Activated T-helper 2 cell treated with anti-CD3 and anti-CD28 coated beads, Interferon-gamma antibody, Interleukin-2, Interleukin-4, amounts not matched to agents 10 μg/mL and 5 μg/mL and 100 μg/mL, durations not matched to agents 14 hours and 24 hours and 36 hours (primary cell): ENCODE measurements at regions not wholly inside any gene's neighbourhood (a gene's known extent, or its start where the extent isn't known, plus 50 kb on each side); places are given as distances from the start of the nearest gene placed in this dataset.

Source experiments
- DNase-seq: peaks from one replicate; pipeline ENCODE4 v3.0.0; 2021; ENCODE audit warnings: low spot score
- H3K27ac Mint-ChIP-seq: one replicate; pipeline ENCODE4 v1.8.0; 2021; ENCODE audit warnings: mixed read lengths
- H3K27me3 Mint-ChIP-seq: one replicate; pipeline ENCODE4 v1.8.0; 2021; ENCODE audit warnings: low read depth, mixed read lengths
- H3K36me3 Mint-ChIP-seq: one replicate; pipeline ENCODE4 v1.8.0; 2021; ENCODE audit warnings: low read depth, mixed read lengths
- H3K4me1 Mint-ChIP-seq: one replicate; pipeline ENCODE4 v1.8.0; 2021; ENCODE audit warnings: low read depth, mixed read lengths
- H3K4me3 Mint-ChIP-seq: one replicate; pipeline ENCODE4 v1.8.0; 2021; ENCODE audit warnings: low read depth, mild to moderate bottlenecking, moderate library complexity, mixed read lengths
- H3K9me3 Mint-ChIP-seq: one replicate; pipeline ENCODE4 v1.8.0; 2021; ENCODE audit warnings: mixed read lengths
- intact Hi-C: fragments of 100-400 bp; cut with micrococcal nuclease; formaldehyde crosslinking; loops from one replicate; pipeline ENCODE4 v1.15.1; 2023

DNA sequence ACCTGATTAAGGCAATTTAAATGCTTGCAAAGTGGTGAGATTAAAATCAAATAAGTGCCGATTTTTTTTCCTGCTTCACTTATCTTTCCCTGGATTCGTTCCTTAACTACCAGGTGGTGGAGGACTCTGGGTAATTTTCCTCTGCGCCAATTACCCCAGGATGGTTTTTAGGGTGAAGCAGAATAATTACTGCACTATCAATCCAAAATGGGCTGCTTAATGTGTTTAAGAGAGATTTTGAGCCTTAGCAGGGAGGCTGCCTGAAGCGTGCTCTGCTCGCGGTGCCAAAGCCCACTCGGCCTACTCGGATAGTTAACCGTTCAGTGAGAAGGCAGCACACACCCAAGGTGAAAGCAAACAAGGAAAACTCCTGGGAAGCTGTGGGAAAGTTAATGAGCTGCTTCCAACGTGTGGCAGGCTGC lies 274.9 kb upstream of the LMO3 start:
- H3K36me3 Mint-ChIP-seq: no peaks in the 10 kb centered on the region
- no peak overlapping the region for H3K4me3 Mint-ChIP-seq
- intact Hi-C loops: no loop called here
- H3K9me3 Mint-ChIP-seq: peaks cover 12% of the 10 kb centered on the region
- H3K27me3 Mint-ChIP-seq: no peaks in the 10 kb centered on the region
- DNase-seq: no peak
- H3K4me1 Mint-ChIP-seq: no peaks in the 10 kb centered on the region
- no peak overlapping the region for H3K27ac Mint-ChIP-seq

DNA sequence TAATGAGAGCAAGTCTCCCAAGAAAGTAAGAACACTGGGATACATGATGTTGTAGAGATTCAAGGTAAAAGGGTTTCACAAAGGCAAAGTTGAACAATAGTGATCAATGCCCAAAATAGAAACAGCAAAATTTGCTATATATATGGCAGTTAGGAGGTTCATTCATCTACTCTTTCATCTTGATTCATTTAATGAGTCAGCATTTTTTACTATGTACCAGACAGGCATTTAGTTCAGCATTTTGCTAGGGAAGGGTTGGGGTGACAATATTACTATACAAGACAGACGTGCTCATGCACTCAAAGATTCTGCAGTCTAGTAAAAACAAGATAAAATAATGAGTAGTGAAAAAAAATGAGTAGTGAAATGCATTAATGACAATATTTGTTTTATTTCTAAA lies 264.9 kb upstream of the LMO3 start:
- Mint-ChIP-seq H3K27ac (no peak overlapping the region), H3K27me3 (no peaks in the 10 kb centered on the region), H3K4me3 (no peak overlapping the region), H3K36me3 (no peaks in the 10 kb centered on the region), H3K9me3 (peaks cover 15% of the 10 kb centered on the region), H3K4me1 (no peaks in the 10 kb centered on the region)
- no peak for DNase-seq
- intact Hi-C loops: no loop called here

GRCh38 chr12:16863742-16864141 lies 257.8 kb upstream of the LMO3 start:
- Mint-ChIP-seq H3K36me3 (no peaks in the 10 kb centered on the region), H3K4me3 (no peak overlapping the region), H3K27me3 (no peaks in the 10 kb centered on the region), H3K4me1 (no peaks in the 10 kb centered on the region), H3K27ac (no peak overlapping the region), H3K9me3 (peaks cover 28% of the 10 kb centered on the region)
- no peak for DNase-seq
- intact Hi-C loops: no loop called here

- no peak for DNase-seq
- H3K4me3 Mint-ChIP-seq: no peak overlapping the region
- H3K27ac Mint-ChIP-seq: no peak overlapping the region
- no peaks in the 10 kb centered on the region for H3K4me1 Mint-ChIP-seq
- peaks cover 37% of the 10 kb centered on the region for H3K9me3 Mint-ChIP-seq
- intact Hi-C loops: no loop called here
- H3K27me3 Mint-ChIP-seq: no peaks in the 10 kb centered on the region
- H3K36me3 Mint-ChIP-seq: no peaks in the 10 kb centered on the region
Measured at GRCh38 chr12:16857456-16857923, 251.5 kb upstream of the LMO3 start.

DNA sequence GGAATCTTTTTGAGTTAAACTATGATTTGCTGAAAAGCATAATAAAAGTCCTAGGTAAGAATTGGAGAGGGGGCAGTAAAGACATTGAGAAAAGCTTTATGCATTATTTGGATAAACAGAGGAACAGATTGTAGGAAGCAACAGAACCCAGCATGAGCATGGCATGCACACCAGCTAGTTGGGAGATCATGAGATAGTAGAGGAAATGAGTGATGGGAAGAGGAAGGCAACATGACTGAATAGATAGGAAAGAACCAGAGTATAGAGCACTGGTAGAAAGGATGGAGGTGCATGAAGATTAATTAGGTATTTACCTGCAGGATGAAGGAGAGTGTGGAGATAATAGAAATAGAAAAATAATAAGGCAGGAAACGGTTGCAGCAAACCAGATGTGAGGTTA lies 248.5 kb upstream of the LMO3 start:
- Mint-ChIP-seq H3K4me1 (no peaks in the 10 kb centered on the region), H3K36me3 (no peaks in the 10 kb centered on the region), H3K4me3 (no peak overlapping the region), H3K9me3 (peaks cover 29% of the 10 kb centered on the region), H3K27me3 (no peaks in the 10 kb centered on the region), H3K27ac (no peak overlapping the region)
- no peak for DNase-seq
- intact Hi-C loops: no loop called here

- intact Hi-C loops: no loop called here
- no peaks in the 10 kb centered on the region for H3K36me3 Mint-ChIP-seq
- no peak overlapping the region for H3K4me3 Mint-ChIP-seq
- H3K27me3 Mint-ChIP-seq: no peaks in the 10 kb centered on the region
- DNase-seq: no peak
- H3K9me3 Mint-ChIP-seq: peaks cover 14% of the 10 kb centered on the region
- no peaks in the 10 kb centered on the region for H3K4me1 Mint-ChIP-seq
- no peak overlapping the region for H3K27ac Mint-ChIP-seq
Measured at GRCh38 chr12:16849473-16849872, 243.5 kb upstream of the LMO3 start.

DNA sequence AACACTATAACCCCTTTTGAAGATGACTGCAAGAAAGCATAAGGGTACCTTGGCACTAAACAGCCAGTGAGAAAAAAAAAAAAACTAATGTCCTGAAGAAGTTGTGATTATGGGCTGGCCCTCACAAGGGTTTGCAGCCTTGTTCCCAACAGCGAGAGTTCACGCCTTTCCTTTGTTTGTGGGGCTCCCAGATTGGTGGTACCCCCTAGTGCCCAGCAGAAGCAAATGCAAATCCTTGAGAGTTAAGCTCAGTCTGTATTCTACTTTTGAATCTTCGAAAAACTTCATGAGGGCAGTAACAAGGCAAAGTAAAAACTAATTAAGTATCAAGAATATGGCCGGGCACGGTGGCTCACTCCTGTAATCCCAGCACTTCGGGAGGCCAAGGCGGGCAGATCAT lies 238.9 kb upstream of the LMO3 start:
- no peak for DNase-seq
- no peaks in the 10 kb centered on the region for H3K4me1 Mint-ChIP-seq
- H3K9me3 Mint-ChIP-seq: peaks cover 21% of the 10 kb centered on the region
- H3K36me3 Mint-ChIP-seq: no peaks in the 10 kb centered on the region
- H3K27ac Mint-ChIP-seq: no peak overlapping the region
- intact Hi-C loops: no loop called here
- H3K27me3 Mint-ChIP-seq: no peaks in the 10 kb centered on the region
- no peak overlapping the region for H3K4me3 Mint-ChIP-seq

DNA sequence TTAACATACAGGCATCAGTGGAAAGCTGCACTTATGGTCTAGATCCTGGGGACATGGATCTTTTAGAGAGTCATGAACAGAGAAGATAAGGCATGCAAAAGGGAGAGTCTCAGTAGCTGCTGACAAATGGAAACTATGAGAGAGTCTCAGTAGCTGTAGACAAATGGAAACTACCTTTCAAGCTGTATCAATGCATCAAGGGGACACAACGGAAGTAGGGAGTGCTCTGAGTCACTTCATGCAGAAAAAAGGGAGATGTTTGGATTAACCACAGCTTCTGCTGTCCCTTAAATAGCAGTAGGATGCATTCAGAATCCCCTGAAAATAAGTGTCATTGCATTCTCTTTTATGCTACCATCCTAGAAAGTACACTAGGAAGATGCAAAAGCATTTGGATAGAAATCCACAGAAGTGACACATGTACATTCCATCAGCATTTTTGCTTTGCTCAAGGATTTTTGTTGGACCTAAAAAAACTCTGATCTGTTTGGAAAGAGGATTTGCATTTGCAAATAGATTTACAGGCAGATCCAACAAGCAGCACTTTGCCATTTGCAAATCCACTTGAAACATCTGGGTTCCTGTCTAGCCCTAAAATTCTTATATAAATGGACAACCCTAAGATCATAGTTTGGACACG lies 227.5 kb upstream of the LMO3 start:
- intact Hi-C loops: no loop called here
- Mint-ChIP-seq H3K9me3 (peaks cover 39% of the 10 kb centered on the region), H3K27me3 (no peaks in the 10 kb centered on the region), H3K27ac (no peak overlapping the region), H3K4me1 (no peaks in the 10 kb centered on the region), H3K36me3 (no peaks in the 10 kb centered on the region), H3K4me3 (no peak overlapping the region)
- DNase-seq: no peak

DNA sequence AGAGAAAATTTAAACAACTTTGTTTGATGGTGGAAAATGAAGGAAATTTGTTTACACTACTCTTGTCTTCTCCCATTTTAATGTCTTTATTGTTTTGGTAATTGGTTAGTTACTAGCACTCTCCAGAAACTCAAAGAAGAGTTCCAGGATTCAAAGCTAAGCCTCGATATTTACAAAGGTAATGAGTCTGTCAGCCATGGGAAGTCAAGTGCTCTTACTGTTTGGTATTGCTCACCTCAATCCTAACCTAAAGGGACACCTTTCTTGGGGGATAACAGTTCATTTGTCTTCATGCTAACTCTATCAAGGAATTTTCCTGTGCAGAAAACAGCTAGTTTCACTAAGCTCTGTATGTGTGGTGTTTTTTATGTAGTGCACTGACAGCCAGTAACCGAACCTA lies 222.9 kb upstream of the LMO3 start:
- Mint-ChIP-seq H3K4me1 (no peaks in the 10 kb centered on the region), H3K27me3 (no peaks in the 10 kb centered on the region), H3K9me3 (peaks cover 45% of the 10 kb centered on the region), H3K27ac (no peak overlapping the region), H3K36me3 (no peaks in the 10 kb centered on the region), H3K4me3 (no peak overlapping the region)
- no peak for DNase-seq
- intact Hi-C loops: no loop called here

DNA sequence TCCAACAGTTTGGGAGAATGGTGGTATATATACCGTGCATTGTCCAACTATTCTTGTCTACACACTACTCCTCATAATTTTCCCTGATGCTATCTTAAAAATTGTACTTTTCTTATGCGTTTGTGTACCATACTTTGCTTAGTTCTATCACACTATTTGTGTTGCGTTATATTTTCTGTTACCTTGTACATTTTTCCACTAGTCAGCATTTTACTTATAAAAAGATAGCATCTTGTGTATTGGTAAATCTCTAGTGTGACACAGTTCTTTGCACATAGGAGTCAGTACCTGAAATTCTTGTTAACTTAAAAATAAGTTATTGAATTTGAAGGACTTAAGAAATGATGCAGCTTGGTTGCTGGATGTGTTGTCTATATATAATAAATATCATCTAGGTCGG lies 201.8 kb upstream of the LMO3 start:
- Mint-ChIP-seq H3K4me3 (no peak overlapping the region), H3K27ac (no peak overlapping the region), H3K27me3 (no peaks in the 10 kb centered on the region), H3K9me3 (peaks cover 46% of the 10 kb centered on the region), H3K4me1 (no peaks in the 10 kb centered on the region), H3K36me3 (no peaks in the 10 kb centered on the region)
- intact Hi-C loops: no loop called here
- DNase-seq: no peak

GRCh38 chr12:16796168-16796567 lies 190.2 kb upstream of the LMO3 start:
- Mint-ChIP-seq H3K9me3 (peaks cover 42% of the 10 kb centered on the region), H3K36me3 (no peaks in the 10 kb centered on the region), H3K27me3 (no peaks in the 10 kb centered on the region), H3K27ac (no peak overlapping the region), H3K4me3 (no peak overlapping the region), H3K4me1 (no peaks in the 10 kb centered on the region)
- no peak for DNase-seq
- intact Hi-C loops: no loop called here

DNA sequence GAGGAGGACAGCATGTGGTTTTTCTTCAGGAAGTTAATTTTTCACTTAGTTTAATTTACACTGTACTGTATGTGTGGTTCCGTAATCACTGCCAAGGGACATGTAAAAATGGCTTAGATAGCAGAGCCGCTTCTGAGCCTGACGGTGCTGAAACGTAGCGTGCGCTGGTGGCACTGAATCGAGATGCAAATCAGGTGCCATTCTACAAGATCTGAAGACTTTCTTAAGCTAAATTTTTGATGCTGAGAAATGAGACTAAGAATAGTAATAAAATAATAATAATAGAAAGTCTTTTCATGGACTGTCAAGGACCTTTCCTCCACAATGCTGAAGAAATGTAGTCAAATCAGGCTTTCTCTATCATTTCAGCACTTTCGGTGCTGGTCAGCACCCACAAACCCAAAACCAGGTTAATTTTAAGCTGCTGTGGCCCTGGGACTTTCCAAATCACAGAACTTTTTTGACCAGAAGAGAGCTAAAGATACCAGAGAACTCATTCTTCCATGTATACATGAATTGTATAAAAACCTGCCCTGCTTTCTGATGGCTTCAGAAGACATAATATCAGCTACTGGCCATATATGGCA lies 183.3 kb upstream of the LMO3 start:
- DNase-seq: no peak
- Mint-ChIP-seq H3K27ac (no peak overlapping the region), H3K27me3 (no peaks in the 10 kb centered on the region), H3K4me1 (no peaks in the 10 kb centered on the region), H3K4me3 (no peak overlapping the region), H3K36me3 (no peaks in the 10 kb centered on the region), H3K9me3 (peaks cover 32% of the 10 kb centered on the region)
- intact Hi-C loops: no loop called here

DNA sequence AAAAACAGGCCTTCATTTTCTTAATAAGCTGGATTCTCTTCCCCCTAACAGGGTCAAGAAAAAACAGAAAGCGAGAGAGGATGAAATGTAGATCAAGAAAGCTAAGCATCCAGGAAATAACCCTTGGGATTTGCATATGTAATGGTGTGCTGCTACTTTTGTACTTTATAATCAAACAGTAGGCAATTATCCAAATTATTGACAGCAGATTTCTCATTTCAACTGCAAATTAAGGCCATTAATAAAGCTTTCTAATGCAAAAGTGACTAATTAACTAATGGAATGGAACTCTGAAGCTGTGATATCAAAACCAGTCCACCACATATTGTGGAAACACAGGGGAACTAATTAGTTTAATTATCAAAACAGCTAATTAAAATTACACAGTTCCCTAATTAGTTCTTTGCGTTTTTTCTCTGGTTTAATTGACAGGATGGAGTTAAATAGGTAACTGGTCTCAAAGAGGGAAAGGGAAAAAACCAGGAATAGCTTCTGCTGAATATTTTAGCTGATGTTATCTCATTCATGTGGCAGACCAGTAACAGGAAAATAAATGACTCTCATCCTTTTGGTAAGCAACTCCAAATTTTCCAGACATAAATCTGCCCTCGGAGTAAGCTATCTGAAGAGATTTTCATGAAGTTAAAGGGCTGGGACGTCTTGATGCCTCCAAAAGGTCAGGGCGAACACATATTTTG lies 182.7 kb upstream of the LMO3 start:
- H3K9me3 Mint-ChIP-seq: peaks cover 31% of the 10 kb centered on the region
- no peak for DNase-seq
- H3K4me3 Mint-ChIP-seq: no peak overlapping the region
- H3K27ac Mint-ChIP-seq: no peak overlapping the region
- H3K27me3 Mint-ChIP-seq: no peaks in the 10 kb centered on the region
- no peaks in the 10 kb centered on the region for H3K4me1 Mint-ChIP-seq
- intact Hi-C loops: no loop called here
- no peaks in the 10 kb centered on the region for H3K36me3 Mint-ChIP-seq
